MM.1S (cell line): ENCODE measurements at regions not wholly inside any gene's neighbourhood (a gene's known extent, or its start where the extent isn't known, plus 50 kb on each side); places are given as distances from the start of the nearest gene placed in this dataset.

Experiments used
- DNase-seq: peaks from one replicate; pipeline ENCODE4 v3.0.0-alpha.2; 2015
- H2AFZ ChIP-seq: fragments of 300-600 bp; sonication (generic); 2 replicates; pipeline ENCODE4 v1.6.0; 2016; ENCODE audit warnings: antibody characterized with exemption, low read length
- H3F3A ChIP-seq: fragments of 300-600 bp; sonication (generic); 2 replicates; pipeline ENCODE4 v1.6.1; 2016; ENCODE audit warnings: mild to moderate bottlenecking, antibody characterized with exemption, low read length, moderate library complexity, mixed read lengths; ENCODE audit not compliant: insufficient read depth
- H3K27ac ChIP-seq: fragments of 300-600 bp; sonication (generic); 2 replicates; pipeline ENCODE4 v1.5.1; 2016; ENCODE audit warnings: mild to moderate bottlenecking, low read length
- H3K27me3 ChIP-seq: fragments of 300-600 bp; sonication (generic); replicated peaks from 2 replicates; pipeline ENCODE4 v1.6.0; 2016; ENCODE audit warnings: low read length; ENCODE audit not compliant: insufficient read depth
- H3K36me3 ChIP-seq: fragments of 300-600 bp; sonication (generic); replicated peaks from 2 replicates; pipeline ENCODE4 v1.6.1; 2016; ENCODE audit warnings: mild to moderate bottlenecking, low read length, mixed read lengths; ENCODE audit not compliant: insufficient read depth
- H3K4me1 ChIP-seq: fragments of 300-600 bp; sonication (generic); 2 replicates; pipeline ENCODE4 v1.6.1; 2016; ENCODE audit warnings: low read length, mixed read lengths
- H3K4me2 ChIP-seq: fragments of 300-600 bp; sonication (generic); 2 replicates; pipeline ENCODE4 v1.6.0; 2016; ENCODE audit warnings: low read depth, low read length
- H3K4me3 ChIP-seq: fragments of 300-600 bp; sonication (generic); 2 replicates; pipeline ENCODE4 v1.5.1; 2016; ENCODE audit warnings: low read length, mixed read lengths
- H3K79me2 ChIP-seq: fragments of 300-600 bp; sonication (generic); 2 replicates; pipeline ENCODE4 v1.6.1; 2016; ENCODE audit warnings: mixed run types, low read length, mixed read lengths
- H3K9ac ChIP-seq: fragments of 300-600 bp; sonication (generic); 2 replicates; pipeline ENCODE4 v1.6.1; 2016; ENCODE audit warnings: low read length, mixed read lengths
- H3K9me2 ChIP-seq: fragments of 300-600 bp; sonication (generic); replicated peaks from 2 replicates; pipeline ENCODE4 v1.6.1; 2016; ENCODE audit warnings: mild to moderate bottlenecking, low read length, mixed read lengths; ENCODE audit not compliant: insufficient read depth
- H3K9me3 ChIP-seq: fragments of 300-600 bp; sonication (generic); replicated peaks from 2 replicates; pipeline ENCODE4 v1.6.1; 2016; ENCODE audit warnings: mild to moderate bottlenecking, low read length, mixed read lengths; ENCODE audit not compliant: insufficient read depth
- H4K20me1 ChIP-seq: fragments of 300-600 bp; sonication (generic); 2 replicates; pipeline ENCODE4 v1.6.1; 2016; ENCODE audit warnings: mild to moderate bottlenecking, low read length, moderate library complexity, mixed read lengths; ENCODE audit not compliant: insufficient read depth
- EZH2 ChIP-seq: fragments of 300-600 bp; sonication (generic); optimal IDR thresholded peaks from 2 replicates; pipeline ENCODE3; 2017; ENCODE audit warnings: low read depth, mild to moderate bottlenecking, antibody characterized with exemption, low read length, mixed read lengths
- EZH2phosphoT487 ChIP-seq: fragments of 300-600 bp; sonication (generic); IDR thresholded peaks from 2 replicates; pipeline ENCODE4 v1.6.1; 2018; ENCODE audit warnings: antibody characterized with exemption, low read length
- TF ChIP-seq, protein P1 (sequence below): fragments of 300-600 bp; sonication (generic); IDR thresholded peaks from 2 replicates; pipeline ENCODE4 v1.5.1; 2016; ENCODE audit warnings: antibody characterized with exemption, low read length, mixed read lengths

GRCh38 chr6:23728707-23729106, 397.3 kb upstream of the NRSN1 start:
- Histone ChIP-seq H3K36me3 (no peaks in the 10 kb centered on the region), H3K4me1 (no peaks in the 10 kb centered on the region), H3K4me3 (no peak overlapping the region), H3K79me2 (no peaks in the 10 kb centered on the region), H3K4me2 (no peak overlapping the region), H3F3A (no peaks in the 10 kb centered on the region), H3K9me2 (no peaks in the 10 kb centered on the region), H2AFZ (no peak overlapping the region), H3K9me3 (no peaks in the 10 kb centered on the region), H3K9ac (no peak overlapping the region), H3K27ac (no peak overlapping the region), H4K20me1 (no peaks in the 10 kb centered on the region), H3K27me3 (no peaks in the 10 kb centered on the region)
- TF ChIP-seq EZH2 = no peak
- no peak for TF ChIP-seq EZH2phosphoT487
- TF ChIP-seq, protein P1, sequence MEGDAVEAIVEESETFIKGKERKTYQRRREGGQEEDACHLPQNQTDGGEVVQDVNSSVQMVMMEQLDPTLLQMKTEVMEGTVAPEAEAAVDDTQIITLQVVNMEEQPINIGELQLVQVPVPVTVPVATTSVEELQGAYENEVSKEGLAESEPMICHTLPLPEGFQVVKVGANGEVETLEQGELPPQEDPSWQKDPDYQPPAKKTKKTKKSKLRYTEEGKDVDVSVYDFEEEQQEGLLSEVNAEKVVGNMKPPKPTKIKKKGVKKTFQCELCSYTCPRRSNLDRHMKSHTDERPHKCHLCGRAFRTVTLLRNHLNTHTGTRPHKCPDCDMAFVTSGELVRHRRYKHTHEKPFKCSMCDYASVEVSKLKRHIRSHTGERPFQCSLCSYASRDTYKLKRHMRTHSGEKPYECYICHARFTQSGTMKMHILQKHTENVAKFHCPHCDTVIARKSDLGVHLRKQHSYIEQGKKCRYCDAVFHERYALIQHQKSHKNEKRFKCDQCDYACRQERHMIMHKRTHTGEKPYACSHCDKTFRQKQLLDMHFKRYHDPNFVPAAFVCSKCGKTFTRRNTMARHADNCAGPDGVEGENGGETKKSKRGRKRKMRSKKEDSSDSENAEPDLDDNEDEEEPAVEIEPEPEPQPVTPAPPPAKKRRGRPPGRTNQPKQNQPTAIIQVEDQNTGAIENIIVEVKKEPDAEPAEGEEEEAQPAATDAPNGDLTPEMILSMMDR = no peak
- DNase-seq = no peak

GRCh38 chr6:23731609-23732008, 394.4 kb upstream of the NRSN1 start:
- Histone ChIP-seq H3K36me3 (no peaks in the 10 kb centered on the region), H3K27me3 (no peaks in the 10 kb centered on the region), H3K9me2 (no peaks in the 10 kb centered on the region), H2AFZ (no peak overlapping the region), H3K4me2 (no peak overlapping the region), H3K4me3 (no peak overlapping the region), H3K79me2 (no peaks in the 10 kb centered on the region), H3K27ac (no peak overlapping the region), H4K20me1 (no peaks in the 10 kb centered on the region), H3K9ac (no peak overlapping the region), H3K9me3 (no peaks in the 10 kb centered on the region), H3F3A (no peaks in the 10 kb centered on the region), H3K4me1 (no peaks in the 10 kb centered on the region)
- TF ChIP-seq, protein P1 = no peak
- no peak for TF ChIP-seq EZH2phosphoT487
- TF ChIP-seq EZH2 = no peak
- no peak for DNase-seq

DNA sequence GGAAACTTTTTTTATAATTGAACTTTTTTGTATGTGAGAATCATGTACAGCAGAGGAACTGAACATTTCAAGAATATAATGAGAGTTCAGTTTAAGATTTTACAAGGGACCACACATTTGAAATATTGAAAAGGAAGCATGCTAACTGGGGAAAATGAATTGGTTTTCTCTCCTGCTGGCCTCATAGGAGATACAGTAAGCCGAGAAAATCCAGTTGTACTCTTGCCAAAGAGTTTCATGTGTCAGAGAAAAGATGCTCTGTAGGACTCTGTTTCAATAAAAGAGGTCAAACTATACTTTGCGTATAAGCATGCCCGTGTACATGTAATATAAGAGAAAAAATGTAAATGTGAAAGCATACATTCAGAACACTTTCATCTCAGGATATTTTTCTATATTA, 393.5 kb upstream of the NRSN1 start:
- H3K9me2 ChIP-seq = no peaks in the 10 kb centered on the region
- H3K36me3 ChIP-seq = no peaks in the 10 kb centered on the region
- H3F3A ChIP-seq = no peaks in the 10 kb centered on the region
- H3K9me3 ChIP-seq = no peaks in the 10 kb centered on the region
- no peak overlapping the region for H3K9ac ChIP-seq
- H3K4me1 ChIP-seq = no peaks in the 10 kb centered on the region
- no peak for DNase-seq
- H3K4me3 ChIP-seq = no peak overlapping the region
- no peak for TF ChIP-seq EZH2
- TF ChIP-seq EZH2phosphoT487 = no peak
- TF ChIP-seq, protein P1 = no peak
- no peaks in the 10 kb centered on the region for H4K20me1 ChIP-seq
- no peaks in the 10 kb centered on the region for H3K27me3 ChIP-seq
- H2AFZ ChIP-seq = no peak overlapping the region
- H3K27ac ChIP-seq = no peak overlapping the region
- H3K79me2 ChIP-seq = no peaks in the 10 kb centered on the region
- H3K4me2 ChIP-seq = no peak overlapping the region

DNA sequence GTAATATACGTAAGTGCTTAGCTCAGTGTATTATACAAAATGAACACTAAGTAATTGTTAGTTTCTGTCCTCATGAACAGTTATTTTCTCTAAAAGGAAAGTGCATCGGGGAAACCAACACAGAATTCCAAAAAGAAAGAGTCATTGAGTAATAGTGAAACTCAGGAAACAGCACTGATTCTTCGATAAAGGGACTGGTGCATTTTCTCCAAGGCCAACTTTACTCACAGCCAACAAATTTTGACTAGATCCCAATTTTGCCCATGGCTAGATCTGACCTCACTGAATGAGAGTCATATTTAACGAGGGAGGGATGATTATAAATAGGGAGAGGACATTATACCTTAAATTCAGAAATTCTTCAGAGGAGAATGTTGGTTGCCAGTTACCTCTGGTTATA, 390.9 kb upstream of the NRSN1 start:
- no peak overlapping the region for H3K9ac ChIP-seq
- H3F3A ChIP-seq = no peaks in the 10 kb centered on the region
- H3K36me3 ChIP-seq = no peaks in the 10 kb centered on the region
- H3K27me3 ChIP-seq = no peaks in the 10 kb centered on the region
- no peak for DNase-seq
- H3K9me2 ChIP-seq = no peaks in the 10 kb centered on the region
- H4K20me1 ChIP-seq = no peaks in the 10 kb centered on the region
- TF ChIP-seq, protein P1 = no peak
- TF ChIP-seq EZH2 (no peak), EZH2phosphoT487 (no peak)
- H3K4me1 ChIP-seq = no peaks in the 10 kb centered on the region
- no peaks in the 10 kb centered on the region for H3K79me2 ChIP-seq
- no peak overlapping the region for H3K27ac ChIP-seq
- H2AFZ ChIP-seq = no peak overlapping the region
- H3K4me3 ChIP-seq = no peak overlapping the region
- no peaks in the 10 kb centered on the region for H3K9me3 ChIP-seq
- no peak overlapping the region for H3K4me2 ChIP-seq
